GM21526 (cell line): ENCODE measurements at regions not wholly inside any gene's neighbourhood (a gene's known extent, or its start where the extent isn't known, plus 50 kb on each side); places are given as distances from the start of the nearest gene placed in this dataset.
"Not testable (repeated sequence)": the region's sequence is repeated elsewhere in the genome, so short reads cannot be mapped to it uniquely, and the experiment has no call there.

Source experiments
- ATAC-seq: cut with Tn5 transposase; IDR thresholded peaks from one replicate; pipeline ENCODE4 v1.9.1; 2021; ENCODE audit warnings: moderate library complexity; ENCODE audit not compliant: unreplicated experiment, low FRiP score

DNA sequence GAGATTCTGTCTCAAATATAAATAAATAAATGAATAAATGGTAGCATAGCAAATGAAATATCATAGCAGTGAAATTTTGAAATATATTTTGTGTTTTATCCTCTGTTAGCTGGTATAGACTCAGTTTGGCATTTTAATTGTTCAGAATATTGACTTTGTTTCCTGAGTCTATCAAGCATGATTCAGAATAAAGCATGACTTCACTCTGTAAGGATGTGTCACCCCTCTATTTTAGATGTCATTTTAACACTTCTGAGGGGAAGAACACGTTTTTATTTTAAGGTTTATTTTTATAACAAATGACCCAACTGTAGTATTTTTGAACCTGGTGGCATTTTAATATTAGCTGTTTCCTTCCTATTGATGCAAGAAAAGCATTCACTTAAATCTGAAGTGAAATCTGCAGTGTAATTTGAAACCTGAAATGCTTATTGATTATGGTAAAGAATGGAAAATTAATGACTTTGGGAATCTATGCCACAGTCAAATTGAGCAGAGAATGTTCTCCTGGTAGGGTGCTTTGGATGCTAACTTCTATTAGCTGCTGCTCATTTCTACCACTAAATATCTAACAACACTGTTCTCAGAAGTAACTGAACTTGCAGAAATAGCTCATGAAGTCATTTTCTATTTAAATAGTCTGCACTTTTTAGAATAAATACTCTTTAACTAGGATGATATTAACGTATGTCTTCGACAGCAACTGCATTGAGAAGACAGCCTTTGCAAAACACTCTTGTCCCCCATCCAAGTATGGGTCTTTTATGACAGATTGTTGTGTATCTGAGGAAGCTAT is 114.2 kb downstream of the SOX4 start:
- ATAC-seq = no peak

DNA sequence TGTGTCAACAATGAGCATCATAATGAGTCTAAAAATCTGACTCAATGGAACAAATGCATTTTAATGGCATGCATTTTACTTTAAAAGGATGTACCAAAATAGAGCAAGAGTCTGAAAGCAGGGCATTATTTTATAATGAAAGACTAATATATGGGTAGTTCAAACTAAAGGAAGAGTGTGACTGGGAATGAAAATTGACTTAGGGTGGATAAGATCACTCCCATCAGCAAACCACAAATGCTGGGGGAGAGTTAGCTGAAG is 114.7 kb downstream of the SOX4 start:
- no peak for ATAC-seq

DNA sequence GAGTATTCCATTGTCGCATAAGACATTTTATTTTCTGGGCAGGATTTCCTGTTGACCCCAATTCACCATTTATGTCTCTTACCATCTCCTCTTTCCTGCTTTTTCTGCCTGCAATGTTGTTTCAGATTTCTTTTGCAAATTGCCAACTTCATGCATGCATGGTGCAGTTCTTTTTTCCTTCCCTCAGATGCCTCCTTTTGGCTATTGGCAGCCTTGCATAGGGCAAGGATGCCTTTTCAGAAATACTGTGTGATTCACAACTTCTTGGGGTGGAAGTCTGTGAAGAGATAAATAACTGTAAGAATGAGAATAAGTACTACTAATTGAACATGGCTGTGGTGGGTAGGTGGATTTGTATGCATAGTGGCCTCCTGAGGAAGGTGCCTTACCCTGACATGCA is 116.7 kb downstream of the SOX4 start:
- ATAC-seq = no peak

DNA sequence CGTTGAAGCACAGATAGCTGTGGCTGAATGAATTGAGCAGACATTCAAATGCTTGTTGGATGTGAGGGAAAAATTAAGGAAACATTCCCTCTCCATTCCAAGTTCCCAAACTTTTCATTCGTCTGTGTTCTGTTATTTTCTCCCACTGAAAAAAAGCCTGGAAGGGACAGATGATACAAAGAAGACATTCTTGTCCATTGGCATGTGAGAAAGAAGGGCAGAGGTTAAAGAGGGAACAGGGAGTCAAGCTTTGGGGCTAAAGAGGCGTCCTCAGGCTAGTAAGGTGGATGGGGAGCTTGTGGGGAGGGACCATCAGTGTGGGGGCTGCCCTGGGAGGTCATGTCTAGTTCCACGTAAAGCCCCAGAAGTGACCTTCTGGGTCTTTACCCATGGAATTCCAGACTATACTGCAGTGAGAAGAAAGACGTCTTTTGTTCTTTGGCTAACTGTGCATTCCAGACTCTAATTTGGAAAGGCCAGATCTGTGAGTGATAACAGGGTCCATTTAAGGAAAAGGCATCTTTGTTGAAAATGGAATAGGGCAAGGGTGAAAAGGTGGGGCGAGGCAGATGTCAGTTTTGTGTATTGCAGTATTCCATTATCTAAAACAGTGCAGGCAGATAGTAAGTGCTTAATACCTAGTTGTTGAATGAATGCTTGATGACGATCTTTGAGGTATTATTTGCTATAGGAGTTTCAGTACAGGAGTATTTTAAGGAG is 117.5 kb downstream of the SOX4 start:
- no peak for ATAC-seq

- ATAC-seq = no peak
Observed at GRCh38 chr6:21712213-21712612, 118.7 kb downstream of the SOX4 start.

GRCh38 chr6:21713481-21713880 is 119.9 kb downstream of the SOX4 start:
- no peak for ATAC-seq

GRCh38 chr6:21715180-21715579 is 121.6 kb downstream of the SOX4 start:
- ATAC-seq = no peak

DNA sequence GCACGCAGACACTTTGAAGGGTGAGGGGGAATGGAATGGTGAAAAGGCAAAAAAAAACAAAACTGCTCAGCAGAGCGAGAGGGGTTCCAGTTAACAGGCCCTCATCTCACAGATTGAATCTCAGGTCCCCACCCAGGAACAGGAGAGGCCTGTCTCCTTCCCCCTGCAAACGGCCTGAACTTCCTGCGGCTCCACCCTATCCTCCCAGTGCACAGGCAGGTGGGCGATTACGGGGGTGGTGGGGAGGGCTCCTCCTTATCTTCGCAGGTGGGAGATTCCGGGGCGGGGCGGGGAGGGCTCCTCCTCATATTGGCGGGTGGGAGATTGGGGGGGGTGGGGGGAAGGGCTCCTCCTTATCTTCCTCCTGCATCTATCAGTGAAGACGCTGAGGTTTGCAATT is 129.0 kb downstream of the SOX4 start:
- no peak for ATAC-seq

GRCh38 chr6:21726676-21727075 is 133.1 kb downstream of the SOX4 start:
- no peak for ATAC-seq

DNA sequence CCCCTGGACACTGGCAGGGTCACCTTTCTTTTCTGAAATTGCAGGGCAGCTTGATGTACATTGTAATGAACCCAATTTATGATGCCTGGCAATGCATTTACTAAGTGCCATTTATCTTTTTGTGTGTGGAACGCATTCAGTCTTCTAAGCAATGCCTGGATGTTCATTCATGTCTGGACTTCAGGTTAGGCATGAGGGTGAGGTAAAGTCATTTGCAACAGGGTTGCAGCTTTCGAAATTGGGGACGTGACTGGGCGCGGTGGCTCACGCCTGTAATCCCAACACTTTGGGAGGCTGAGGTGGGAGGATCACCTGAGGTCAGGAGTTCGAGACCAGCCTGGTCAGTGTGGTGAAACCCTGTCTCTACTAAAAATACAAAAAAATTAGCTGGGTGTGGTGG is 134.6 kb downstream of the SOX4 start:
- no peak for ATAC-seq

GRCh38 chr6:21729431-21729830 is 135.9 kb downstream of the SOX4 start:
- ATAC-seq = no peak

DNA sequence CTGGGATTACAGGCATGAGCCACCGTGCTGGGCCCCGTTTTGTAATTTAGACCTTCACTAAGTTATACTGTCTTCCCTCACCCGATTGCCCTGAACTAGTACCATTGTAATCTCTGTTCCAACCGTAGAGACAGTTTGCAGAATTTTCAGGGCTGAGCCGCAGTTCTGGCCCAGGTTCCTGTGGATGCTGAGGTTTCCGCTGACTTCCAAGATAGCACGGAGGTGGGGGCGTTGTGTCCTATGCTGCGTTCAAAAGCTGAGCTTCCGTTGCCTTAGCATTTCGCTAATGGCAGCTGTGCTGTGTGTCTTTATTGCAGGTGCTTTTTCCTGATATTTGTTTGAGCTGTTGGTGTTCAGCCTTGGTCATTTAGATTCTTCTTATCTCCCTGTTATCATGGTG is 137.0 kb downstream of the SOX4 start:
- no peak for ATAC-seq

DNA sequence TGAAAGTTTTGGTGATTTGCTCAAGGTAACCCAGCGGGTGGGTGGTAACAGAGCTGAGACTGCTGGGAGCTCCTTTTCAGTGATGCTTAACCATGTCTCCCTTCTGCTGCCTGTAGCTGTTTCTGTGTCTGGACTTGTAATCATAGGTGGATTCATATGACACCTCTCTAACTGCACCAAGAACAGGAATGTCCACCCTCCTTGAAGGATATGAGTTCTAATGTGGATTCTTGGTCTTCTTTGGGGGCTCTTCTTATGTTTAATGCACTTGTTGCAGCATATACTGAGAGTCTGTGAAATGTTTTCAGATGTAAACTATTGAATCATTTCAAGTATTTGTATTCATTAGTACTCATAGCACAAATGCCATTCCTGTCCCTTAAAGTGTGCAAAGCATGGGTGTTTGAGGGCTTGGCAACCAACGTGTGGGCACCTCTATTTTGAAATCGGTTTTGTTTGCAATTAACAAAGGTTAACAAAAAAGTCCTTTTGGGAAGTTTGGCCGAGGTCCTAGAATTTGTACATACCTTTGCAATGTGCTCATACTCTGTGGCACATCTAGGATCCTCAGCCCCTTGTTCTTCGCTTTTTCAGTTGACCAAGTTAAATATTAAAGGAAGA is 138.0 kb downstream of the SOX4 start:
- no peak for ATAC-seq

DNA sequence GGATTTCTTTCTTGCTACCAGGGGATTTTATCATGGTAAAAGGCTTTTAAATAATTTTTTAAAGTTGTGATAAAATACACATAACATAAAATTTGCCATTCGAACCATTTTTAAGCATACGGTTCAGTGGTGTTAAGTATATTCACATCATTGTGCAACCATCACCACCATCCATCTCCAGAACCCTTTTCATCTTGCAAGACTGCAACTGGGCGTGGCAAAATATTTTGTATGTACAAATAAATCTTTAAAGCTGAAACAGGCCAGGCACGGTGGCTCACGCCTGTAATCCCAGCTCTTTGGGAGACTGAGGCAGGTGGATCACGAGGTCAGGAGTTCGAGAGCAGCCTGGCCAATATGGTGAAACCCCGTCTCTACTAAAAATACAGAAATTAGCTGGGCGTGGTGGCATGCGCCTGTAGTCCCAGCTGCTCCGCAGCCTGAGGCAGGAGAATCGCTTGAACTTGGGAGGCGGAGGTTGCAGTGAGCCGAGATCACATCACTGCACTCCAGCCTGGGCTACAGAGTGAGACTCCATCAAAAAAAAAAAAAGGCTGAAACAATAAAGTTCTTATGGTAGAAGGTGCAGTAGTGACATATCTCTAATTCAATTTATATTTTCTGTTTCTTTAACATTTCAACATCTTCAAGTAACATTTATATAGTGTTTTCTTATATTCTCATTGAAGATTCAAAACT is 138.6 kb downstream of the SOX4 start:
- not testable (repeated sequence) for ATAC-seq

DNA sequence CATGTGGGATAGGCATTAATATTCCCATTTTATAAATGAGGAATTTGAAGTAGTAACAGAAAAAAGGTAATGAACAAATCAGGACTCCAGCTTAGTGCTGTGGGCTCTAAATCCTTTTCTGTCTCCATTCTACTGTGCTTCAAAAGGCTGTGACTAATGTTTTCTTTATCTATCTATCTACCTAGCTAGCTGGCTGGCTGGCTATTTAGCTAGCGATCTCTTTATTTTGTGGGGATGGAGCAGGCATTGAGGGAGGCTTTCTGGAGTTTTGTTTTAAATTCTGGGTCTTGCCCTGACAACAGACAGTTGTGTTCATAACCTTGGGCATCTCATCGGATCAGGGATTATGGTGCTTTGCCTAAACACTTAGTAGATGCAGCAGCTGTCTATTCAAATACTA is 139.2 kb downstream of the SOX4 start:
- ATAC-seq = no peak

DNA sequence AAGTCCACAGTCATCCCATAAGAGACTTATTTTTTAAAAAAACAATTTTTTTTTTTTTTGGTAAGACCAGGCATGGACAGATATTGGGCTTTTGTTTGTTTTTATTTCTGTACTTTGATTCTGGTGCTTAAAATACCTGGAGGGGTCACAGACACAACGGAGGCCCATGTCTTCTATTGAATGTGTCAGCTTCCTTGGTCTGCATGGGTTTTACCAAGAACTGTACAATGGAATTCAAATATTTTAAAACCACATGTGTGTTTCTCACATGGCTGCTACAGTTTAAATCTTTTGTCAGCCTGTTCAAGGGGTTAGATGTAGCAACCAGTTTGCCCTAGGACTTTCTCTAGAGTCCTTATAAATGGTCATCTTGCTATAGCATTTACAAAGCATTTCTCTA is 139.8 kb downstream of the SOX4 start:
- ATAC-seq = no peak

DNA sequence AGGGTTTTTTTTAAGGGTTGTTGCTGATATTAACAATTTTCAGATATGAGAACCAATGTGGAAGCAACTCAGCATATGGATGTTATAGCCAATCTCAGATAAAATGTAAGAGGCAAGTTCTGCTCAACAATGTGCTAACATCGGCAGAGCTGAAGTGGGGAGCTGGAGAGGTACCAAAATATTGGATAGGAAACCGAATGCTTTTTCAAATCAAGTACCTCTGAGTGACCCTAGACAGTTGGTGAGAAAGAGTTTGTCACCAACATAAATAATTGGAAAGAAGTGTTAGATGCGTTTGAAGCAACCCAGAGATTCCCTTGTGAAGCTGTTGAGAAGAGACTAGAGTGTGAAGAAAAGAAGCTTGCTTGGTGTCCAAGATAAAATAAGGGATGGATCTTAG is 140.7 kb downstream of the SOX4 start:
- ATAC-seq = no peak

DNA sequence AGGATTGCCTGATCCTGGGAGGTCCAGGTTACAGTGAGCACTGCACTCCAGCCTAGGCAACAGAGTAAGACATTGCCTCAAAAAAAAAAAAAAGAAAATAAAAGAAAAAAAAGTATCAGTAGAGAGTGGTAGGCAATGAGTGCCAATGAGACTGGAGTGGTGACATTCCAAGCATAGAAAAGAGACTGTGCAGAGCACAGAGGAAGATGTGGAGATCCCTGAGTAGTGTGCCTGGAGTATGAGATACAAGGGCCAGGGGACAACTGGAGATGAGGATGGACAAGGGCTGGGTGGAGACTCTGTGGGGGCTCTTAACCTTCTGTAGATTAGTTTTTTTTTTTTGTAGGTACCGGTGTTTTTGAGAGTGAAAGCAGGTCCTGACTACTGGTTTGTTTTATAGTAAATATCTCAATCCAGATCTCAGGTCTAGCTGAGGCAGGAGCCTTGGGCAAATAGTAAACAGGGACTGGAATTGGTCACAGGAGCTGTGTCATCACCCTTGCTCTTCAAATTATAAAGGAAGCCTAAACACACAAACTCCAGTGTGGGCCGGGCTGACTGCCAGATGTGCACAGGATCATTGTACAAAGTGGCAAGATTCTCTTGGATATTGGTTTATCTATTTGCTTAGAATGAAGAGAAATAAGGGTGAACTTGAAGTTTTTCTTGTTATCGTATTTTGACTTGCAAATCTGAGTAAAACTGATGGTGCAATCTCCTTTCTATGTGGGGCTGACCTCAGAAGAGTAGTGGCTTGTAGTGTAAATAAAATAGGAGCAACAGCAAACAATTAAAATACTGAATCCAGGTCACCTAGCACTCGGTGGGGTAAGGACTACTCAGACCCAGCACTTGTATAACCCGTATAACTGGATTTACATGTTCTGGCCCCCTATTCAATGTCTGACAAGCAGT is 144.9 kb downstream of the SOX4 start:
- no peak for ATAC-seq

- ATAC-seq = no peak
Observed at GRCh38 chr6:21739241-21739640, 145.7 kb downstream of the SOX4 start.

DNA sequence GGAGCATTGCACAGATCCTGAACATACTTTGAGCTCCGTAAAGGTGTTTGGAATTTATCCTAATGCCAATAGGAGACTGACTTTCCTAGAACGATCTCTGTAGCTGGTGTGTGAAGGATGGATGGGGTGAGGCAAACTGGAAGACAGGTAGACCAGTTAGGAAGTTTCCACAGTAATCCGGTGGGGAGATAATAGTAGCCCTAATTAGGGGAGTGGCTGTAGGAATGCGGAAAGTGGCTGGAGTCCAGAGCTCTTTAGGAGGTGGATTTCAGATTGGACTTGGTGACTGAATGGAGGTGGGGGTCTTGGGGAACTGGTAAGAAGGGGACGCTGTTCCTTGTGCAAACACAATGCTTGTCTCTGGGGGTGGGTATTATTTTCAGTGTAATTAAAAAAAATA is 146.3 kb downstream of the SOX4 start:
- no peak for ATAC-seq
